AG04450 (cell line): ENCODE measurements at regions not wholly inside any gene's neighbourhood (a gene's known extent, or its start where the extent isn't known, plus 50 kb on each side); places are given as distances from the start of the nearest gene placed in this dataset.
"Not testable (repeated sequence)": the region's sequence is repeated elsewhere in the genome, so short reads cannot be mapped to it uniquely, and the experiment has no call there.

Source experiments
- CTCF ChIA-PET: fragments of 300-600, 350-600 bp; formaldehyde crosslinking; extraction: SDS; loops from one replicate; lab custom pipeline; 2022; ENCODE audit warnings: antibody characterized with exemption, inconsistent platforms; lab: Charles Lee
- POLR2A ChIA-PET: fragments of 350-600 bp; formaldehyde crosslinking; extraction: SDS; loops from one replicate; lab custom pipeline; 2021; ENCODE audit warnings: antibody characterized with exemption, inconsistent platforms; lab: Yijun Ruan, JAX
- DNase-seq: peaks from one replicate; pipeline ENCODE4 v3.0.0-alpha.2; 2011; ENCODE audit warnings: low read depth, low spot score
- H3K27ac ChIP-seq: one replicate; pipeline ENCODE4 v1.5.1; 2012; ENCODE audit warnings: low read depth, low read length, control low read depth
- H3K27me3 ChIP-seq: one replicate; pipeline ENCODE4 v1.6.0; 2012; ENCODE audit warnings: low read length; ENCODE audit not compliant: control insufficient read depth, insufficient read depth
- H3K4me3 ChIP-seq: 2 replicates; pipeline ENCODE4 v1.5.1; 2011; ENCODE audit warnings: mild to moderate bottlenecking, low read depth, low read length, control low read depth
- H3K9me3 ChIP-seq: 2 replicates; pipeline ENCODE4 v1.5.1; 2012; ENCODE audit warnings: low read length; ENCODE audit not compliant: control insufficient read depth, insufficient read depth
- CTCF ChIP-seq: IDR thresholded peaks from 2 replicates; pipeline ENCODE4 v1.5.1; 2011; ENCODE audit warnings: low read depth, low read length, control low read depth, inconsistent platforms

- no peak for TF ChIP-seq CTCF
- CTCF ChIA-PET: no interaction called here
- H3K4me3 ChIP-seq: no peak overlapping the region
These were observed 444.7 kb upstream of the PODXL start for GRCh38 chr7:132001146-132001545.

GRCh38 chr7:131999193-131999592, 442.8 kb upstream of the PODXL start:
- POLR2A ChIA-PET: no interaction called here
- no peak for DNase-seq
- Histone ChIP-seq H3K27ac (no peak overlapping the region), H3K4me3 (no peak overlapping the region), H3K27me3 (no peaks in the 10 kb centered on the region), H3K9me3 (no peaks in the 10 kb centered on the region)
- CTCF ChIA-PET: no interaction called here
- no peak for TF ChIP-seq CTCF

More at GRCh38 chr7:132001146-132001545, 444.7 kb upstream of the PODXL start:
- Histone ChIP-seq H3K9me3 (no peaks in the 10 kb centered on the region), H3K27ac (no peak overlapping the region), H3K27me3 (no peaks in the 10 kb centered on the region)
- DNase-seq: no peak
- POLR2A ChIA-PET: no interaction called here

GRCh38 chr7:131995324-131995723, 438.9 kb upstream of the PODXL start:
- TF ChIP-seq CTCF: no peak
- Histone ChIP-seq H3K27ac (no peak overlapping the region), H3K27me3 (no peaks in the 10 kb centered on the region), H3K4me3 (no peak overlapping the region), H3K9me3 (no peaks in the 10 kb centered on the region)
- DNase-seq: no peak
- POLR2A ChIA-PET: no interaction called here
- CTCF ChIA-PET: interaction anchor here (1.3 kb wide), 1 partner anchor 9 kb away, joined by 4 read pairs; no protein-coding TSS in a partner anchor

- H3K27ac ChIP-seq, DNase-seq, POLR2A ChIA-PET, CTCF ChIA-PET, H3K27me3 ChIP-seq, H3K9me3 ChIP-seq, H3K4me3 ChIP-seq: not testable (repeated sequence)
These were observed 424.6 kb upstream of the PODXL start for GRCh38 chr7:131981069-131981468.

DNA sequence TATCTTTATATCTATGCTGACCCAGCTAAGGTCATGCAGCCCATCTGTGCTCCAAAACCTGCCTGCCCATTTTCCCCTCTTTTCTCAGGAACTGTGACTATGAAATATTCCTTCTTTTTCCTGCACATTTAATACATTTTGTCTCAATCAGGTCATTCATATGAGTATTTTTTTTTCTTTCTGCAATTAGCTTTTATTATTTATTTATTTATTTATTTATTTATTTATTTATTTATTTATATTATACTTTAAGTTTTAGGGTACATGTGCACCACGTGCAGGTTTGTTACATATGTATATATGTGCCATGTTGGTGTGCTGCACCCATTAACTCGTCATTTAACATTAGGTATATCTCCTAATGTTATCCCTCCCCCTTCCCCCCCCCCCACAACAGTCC, 421.7 kb upstream of the PODXL start:
- H3K4me3 ChIP-seq, H3K27ac ChIP-seq, POLR2A ChIA-PET, H3K9me3 ChIP-seq, H3K27me3 ChIP-seq, DNase-seq, CTCF ChIA-PET: not testable (repeated sequence)

DNA sequence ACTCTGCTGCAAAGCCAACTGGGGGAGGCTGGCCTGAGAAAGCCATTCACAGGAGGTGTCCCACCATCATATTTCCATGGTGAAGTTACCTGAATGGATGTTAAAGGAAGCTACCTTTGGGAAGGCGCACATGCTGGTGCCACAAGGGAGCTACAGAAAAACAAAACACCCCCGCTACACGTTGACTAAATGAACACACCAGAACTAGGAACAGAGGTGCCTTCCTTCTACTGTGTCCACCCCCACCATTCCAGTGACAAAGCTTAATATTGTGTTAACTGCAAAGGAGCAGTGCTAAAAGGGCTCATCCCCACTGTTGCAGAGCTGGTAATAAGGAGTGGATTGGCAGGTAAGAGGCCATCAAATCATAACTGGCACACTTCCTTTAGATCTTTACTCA, 420.0 kb upstream of the PODXL start:
- POLR2A ChIA-PET: no interaction called here

More for the DNA sequence above, 420.0 kb upstream of the PODXL start:
- TF ChIP-seq CTCF: no peak
- H3K27ac ChIP-seq: no peak overlapping the region
- H3K27me3 ChIP-seq: no peaks in the 10 kb centered on the region
- H3K4me3 ChIP-seq: no peak overlapping the region
- no peaks in the 10 kb centered on the region for H3K9me3 ChIP-seq
- DNase-seq: no peak
- CTCF ChIA-PET: interaction anchor here (1.1 kb wide), 1 partner anchor 28 kb away, joined by 3 read pairs; no protein-coding TSS in a partner anchor
